Hindlimb muscle (tissue), 1 donor: ENCODE measurements at regions not wholly inside any gene's neighbourhood (a gene's known extent, or its start where the extent isn't known, plus 50 kb on each side); places are given as distances from the start of the nearest gene placed in this dataset.
"Not testable (repeated sequence)": the region's sequence is repeated elsewhere in the genome, so short reads cannot be mapped to it uniquely, and the experiment has no call there.

Experiments used
- DNase-seq: peaks from one replicate; pipeline ENCODE4 v3.0.0-alpha.2; 2013

DNA sequence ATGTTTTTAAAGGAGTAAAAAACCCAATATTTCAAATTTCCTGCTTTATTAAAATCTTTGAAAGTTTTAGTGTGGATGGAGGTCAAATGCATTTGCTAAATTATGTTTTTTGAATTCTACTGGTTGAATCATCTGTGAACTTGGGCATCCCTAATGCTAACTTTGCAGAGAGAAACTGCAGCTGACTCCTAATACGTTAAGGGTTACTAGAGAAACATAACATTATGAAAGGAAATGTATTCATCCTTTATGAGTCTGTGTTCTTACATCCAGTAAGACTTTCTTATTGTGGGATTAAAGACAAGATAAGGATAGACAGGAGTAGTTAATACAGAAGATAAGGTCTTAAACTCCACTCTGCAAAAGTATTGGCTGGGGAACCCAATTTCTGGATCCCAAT is 140.6 kb downstream of the FAM124B start:
- no peak for DNase-seq

DNA sequence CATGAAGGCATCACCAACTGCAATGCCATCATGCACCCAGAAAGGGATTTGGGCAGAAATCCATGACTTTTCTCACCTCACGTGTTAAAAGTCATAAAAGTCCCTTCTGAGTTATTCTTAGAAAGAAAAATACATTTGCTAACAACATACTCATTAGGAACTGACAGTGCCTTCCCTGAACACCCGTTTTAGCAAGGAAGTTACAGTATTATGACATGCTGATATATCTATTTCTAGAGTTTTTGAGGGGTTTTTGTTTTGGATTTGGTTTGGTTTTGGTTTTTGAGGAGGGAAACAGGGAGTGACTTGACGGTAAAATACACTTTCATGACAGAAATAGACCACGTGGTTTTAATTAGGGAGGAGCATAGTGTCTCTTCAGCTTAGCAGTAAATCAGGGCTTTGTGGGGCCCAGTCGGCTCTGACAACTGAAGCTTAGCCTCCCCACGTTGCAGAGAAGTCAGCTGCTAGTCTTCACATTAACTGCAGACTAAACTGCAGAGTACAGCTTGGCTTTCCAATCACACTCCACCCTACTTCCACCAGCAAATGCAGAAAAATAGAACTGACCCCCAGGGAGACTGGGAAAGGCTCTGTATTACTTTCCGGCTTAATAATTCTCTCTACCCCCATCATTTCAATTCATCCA is 141.4 kb downstream of the FAM124B start:
- peak; percentile 81 for DNase-seq

DNA sequence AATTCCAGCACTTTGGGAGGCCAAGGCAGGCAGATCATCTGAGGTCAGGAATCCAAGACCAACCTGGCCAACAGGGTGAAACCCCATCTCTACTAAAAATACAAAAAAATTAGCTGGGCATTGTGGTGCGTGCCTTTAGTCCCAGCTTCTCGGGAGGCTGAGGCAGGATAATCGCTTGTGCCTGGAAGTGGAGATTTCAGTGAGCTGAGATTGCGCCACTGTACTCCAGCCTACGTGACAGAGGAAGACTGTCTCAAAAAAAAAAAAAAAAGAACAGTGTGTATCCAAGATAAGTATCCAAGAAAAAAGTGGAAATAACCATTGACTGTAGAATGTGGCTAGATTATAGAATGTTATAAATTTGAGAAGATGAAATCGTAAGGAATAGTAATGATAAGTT is 142.1 kb downstream of the FAM124B start:
- no peak for DNase-seq

DNA sequence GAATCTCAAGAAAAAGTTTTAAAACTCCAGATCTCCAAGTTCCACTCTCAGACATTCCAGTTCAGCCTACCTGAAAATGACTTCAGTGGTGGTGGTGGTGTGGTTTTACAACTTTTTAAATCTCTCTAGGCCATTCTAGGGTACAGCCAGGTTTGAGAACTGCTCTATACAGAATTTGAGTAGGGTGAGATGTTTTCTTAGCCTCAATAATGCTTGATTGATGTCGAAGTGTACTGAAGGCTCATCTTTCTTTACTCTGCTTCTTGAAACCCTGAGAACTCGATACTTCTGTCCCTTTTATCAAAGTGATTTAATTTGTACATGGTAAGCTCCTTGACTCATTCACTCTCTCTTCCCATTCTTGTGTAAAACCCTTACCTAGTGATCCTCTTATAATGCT is 143.8 kb downstream of the FAM124B start:
- no peak for DNase-seq

DNA sequence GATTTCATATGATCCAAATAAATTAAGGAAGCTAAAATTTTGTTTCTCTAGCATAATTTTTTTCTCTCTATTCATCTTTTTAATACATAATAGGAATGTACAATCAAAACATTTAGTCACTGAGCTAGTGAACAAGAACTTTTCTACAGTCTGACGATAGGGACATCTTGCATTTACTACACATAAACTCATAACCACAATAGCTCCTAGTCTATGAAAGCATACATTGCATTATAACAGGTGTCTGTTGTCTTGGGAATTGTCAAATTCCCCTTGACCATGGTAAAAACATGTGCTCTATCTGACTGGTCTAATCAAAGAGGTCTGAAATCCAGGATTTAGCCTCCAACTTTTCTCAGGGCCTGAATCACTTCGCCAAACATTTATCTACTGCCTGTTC is 144.8 kb downstream of the FAM124B start:
- no peak for DNase-seq

DNA sequence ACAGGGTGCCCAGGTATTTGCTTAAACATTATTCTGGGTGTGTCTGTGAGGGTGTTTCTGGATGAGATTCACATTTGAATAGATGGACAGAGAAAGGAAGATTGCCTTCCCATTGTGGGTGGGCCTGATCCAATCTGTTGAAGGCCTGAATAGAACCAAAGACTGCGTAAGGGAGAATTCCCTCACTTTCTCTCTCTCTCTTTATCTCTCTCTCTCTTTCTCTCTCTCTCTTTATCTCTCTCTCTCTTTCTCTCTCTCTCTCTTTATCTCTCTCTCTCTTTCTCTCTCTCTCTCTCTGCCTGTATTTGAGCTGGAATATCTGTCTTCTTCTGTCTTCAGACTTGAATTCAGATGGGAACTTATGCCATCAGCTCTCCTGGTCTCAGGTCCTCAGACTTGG is 148.4 kb downstream of the FAM124B start:
- no peak for DNase-seq

DNA sequence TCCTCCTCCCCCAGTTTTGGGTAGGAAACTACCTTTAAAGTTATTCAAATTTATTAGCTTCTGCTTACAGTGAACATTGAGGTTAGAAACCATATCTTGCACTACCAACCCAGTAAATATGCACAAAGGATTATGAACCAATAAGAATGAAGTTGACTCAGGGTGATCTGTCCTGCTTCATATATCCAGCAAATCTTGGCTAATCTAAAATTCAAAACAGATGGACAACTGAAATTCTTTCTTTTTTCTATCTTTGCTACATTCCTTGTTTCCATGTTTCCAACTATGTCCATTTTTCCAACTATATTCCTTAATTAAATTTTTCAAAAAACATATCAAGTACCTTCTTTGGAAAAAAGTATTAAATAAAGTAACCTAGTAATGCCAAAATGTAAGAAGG is 149.3 kb downstream of the FAM124B start:
- no peak for DNase-seq

DNA sequence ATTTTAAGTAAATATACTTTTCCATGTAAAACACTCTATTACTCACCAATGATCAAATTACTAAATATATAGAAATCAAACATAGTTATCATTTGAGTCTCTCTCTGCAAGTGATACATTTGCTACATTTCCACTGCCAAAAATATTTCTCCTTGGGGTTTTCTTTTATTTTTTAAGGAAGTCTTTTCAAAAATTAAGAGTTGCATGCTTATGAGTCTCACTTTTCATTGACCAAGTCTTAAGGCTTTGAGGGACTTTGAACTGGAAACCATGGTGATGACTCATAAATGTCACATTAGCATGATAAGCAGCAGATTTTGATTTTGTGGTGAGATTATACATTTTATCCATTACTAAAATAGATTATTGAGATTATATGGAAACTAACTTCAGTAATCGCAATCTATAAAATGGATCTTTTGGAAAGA is 152.9 kb downstream of the FAM124B start:
- DNase-seq = no peak

DNA sequence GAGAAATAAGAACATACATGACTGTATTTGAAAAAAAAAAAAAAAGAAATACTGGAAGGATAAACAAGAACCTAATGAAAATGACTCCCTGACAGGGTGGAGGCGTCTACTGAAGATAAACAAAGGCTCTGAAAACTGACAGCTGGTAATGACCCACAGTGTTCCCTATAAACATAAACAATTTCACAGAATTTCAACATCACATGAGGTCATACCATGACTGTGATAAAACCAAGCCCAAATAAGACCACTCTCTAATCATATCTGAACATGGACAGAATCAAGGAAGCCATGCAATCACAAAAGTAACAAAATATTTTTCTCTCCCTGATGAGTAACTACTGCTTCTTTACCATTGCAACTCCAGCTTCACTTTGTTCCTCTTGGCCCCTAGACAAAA is 159.3 kb downstream of the FAM124B start:
- no peak for DNase-seq

DNA sequence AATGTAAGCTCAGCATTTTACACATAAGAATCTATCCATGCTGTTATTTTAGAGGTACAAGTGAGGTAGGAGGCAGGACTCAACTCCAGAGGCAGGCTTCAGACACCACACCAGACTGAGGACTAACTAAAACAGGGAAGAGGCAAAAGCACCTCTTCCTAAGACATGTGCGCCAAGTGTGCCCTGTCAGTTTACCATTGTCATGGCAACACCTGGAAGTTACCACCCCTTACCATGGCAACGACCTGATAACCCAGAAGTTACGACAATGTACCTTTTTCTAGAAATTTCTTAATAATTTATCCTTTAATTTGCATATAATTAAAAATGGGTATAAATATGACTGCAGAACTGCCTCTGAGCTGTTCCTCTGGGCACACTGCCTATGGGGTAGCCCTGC is 160.1 kb downstream of the FAM124B start:
- DNase-seq = no peak

DNA sequence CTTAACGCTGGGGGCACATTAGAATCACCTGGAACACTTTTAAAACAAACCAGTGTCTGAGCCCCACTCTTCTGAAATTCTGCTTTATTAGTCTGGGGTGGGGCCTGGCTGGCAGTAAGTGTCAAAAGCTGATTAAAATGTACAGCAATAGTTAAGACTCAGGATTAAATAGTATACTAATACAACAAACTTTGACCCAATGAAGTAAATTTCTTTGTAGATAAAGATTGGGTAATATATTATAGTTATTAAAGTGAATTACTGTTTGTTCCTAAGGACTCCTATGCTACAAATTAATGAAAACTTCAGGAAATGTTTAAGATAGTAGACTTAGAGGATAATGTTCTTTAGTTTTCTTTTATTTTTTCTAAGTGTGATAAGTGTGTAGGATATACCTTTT is 160.9 kb downstream of the FAM124B start:
- DNase-seq = no peak

DNA sequence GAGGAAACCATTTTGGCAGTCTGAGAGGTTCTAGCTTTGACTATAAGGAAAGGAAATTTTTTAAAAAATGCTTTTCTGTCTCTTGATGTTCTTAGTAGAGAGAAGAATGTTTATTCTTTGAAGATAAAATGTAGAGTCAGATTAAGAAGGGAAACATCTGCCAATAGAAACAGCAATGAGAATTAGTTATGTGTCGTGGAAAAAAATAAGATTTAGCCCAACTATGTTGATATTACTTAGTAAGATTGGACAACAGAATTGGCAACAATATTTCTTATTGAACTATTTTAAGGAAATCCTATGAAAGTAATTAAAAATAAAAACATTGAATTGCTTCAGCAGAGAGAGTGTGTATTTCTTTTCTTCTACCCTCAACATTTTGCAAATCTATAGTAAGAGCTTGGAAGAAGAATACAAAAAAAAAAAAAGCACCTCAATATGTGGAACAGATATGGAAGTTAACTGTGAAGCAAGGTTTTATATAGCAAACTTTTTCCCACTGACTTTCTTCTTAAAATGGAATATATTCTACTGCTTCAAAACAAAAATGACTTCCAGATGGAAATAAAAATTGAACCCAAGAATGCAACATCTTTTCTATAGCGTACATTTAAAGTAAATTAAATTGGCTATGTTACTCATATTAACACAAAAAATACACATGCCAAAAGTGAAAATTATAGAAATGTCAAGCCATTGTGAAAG is 177.9 kb downstream of the FAM124B start:
- DNase-seq = no peak

DNA sequence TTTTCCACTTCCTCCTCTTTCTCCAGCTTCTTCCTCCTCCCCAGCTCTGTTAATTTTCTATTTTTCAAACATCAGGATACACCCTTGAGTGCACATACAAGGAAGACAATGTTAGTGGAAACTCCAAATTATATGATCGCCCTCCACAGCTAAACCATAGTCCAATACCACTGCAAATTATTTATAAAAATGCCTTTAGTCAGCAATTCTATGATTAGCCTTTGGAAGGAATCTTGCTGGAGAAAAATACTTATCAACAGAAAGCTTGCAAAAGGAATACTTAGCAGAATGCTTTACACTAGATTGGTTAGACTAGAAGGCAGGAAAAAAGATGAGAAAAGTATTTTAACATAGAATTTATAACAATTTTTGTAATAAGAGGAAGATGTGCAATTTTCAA is 178.9 kb downstream of the FAM124B start:
- no peak for DNase-seq

DNA sequence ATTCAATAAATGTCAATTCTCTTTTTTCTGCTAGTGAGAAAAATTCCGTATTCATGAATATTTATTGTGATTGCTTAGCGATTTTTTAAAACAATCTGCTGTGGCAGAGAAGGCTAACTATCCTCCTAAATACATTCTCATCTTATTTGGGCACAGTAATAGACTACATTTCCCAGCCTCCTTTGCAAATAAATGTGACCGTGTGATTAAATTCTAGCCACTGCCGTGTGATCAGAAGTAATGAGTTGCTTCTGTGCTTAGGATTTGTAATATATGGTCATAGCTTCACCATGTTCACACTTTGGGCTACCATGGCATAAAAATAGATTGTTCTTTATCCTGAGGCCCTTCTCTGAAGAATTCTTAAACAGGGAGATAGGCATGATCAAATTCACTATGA is 179.6 kb downstream of the FAM124B start:
- DNase-seq = no peak

DNA sequence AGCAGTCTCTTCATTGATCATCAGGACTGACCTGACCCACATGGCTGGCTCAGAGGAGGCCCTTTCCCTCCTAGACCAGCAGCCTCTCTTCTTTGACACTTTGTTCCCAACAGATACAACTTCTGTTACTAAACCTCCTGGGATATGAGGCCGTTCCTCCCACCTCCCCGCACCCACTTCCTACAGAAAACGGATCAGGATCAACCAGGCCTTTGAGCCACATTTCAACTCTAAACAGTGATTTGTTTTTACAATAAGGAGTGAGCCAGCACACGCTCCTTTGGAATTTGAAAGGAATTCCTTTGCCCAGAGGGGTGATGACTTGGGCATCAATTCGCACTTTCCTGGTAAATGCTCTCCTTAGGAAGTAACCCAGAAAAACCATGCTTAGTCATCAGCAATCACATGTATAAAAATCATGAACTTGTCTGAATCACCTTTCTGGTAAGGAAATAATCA is 180.4 kb downstream of the FAM124B start:
- DNase-seq = no peak

DNA sequence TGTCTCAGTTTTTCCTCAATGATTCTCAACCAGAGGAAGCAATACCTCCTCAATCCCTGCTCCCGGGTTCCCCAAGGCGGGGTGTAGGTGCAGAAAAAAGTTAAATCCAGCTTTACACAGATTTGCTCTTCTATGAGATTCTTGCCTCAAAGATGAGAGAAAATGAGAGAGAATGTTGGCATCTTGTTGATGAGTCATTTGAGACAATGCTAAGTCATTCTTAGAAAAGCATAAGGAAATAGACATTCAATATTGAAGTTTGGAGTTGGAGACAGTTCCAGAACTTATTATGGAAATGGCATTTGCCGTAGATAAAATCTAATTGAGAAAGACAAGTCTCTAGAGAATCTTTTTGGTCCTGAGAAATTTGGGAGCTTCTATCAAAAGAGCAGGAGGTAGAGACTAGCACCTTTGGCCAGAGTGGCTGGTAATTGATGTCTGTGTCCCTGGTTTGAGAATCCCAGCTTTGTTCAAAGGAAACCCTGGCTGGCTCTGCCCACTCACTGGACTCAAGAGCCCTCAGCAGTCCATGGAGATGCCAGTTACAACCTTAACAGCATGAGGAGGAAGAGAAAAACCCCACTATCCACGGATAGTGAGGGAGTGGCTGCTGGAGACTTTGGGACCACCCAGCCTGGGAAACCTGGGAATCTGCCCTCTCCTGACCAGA is 181.2 kb downstream of the FAM124B start:
- no peak for DNase-seq

DNA sequence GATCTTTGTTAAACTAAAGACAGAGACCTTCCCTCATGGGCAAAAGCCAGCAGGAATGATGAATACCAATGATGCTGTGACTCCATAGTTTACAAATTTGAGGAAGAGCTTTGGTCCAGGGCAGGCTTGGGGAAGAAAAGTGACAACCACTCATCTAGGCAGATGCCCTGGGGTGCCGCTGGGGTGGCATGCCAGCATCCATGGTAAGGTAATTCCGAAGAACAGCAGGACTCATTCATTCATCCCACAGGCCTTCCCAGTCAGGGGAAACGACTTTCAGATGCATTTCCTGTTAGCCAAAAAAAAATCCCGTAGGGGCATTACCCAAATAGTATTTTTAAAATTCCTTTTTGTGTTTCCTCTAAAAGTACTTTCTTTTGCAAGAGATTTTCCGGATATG is 180.7 kb upstream of the SERPINE2 start:
- no peak for DNase-seq

DNA sequence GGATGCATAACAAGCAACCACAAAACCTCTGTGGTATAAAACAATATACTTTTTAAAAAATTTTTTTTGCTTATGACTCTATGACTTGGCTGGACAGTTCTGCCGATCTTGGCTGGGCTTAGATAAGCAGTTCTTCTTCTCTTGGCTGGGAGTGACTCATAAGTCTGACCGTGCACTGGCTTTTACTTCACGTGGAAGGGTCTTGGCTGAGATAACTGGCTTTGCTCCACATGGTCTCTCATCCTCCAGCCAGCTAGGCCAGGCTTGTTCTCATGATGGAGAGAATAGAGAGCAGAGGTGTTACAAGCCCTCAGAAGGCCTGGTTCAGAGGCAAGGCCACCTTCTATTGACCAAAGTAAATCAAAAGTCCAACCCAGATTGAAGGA is 178.9 kb upstream of the SERPINE2 start:
- DNase-seq = no peak

DNA sequence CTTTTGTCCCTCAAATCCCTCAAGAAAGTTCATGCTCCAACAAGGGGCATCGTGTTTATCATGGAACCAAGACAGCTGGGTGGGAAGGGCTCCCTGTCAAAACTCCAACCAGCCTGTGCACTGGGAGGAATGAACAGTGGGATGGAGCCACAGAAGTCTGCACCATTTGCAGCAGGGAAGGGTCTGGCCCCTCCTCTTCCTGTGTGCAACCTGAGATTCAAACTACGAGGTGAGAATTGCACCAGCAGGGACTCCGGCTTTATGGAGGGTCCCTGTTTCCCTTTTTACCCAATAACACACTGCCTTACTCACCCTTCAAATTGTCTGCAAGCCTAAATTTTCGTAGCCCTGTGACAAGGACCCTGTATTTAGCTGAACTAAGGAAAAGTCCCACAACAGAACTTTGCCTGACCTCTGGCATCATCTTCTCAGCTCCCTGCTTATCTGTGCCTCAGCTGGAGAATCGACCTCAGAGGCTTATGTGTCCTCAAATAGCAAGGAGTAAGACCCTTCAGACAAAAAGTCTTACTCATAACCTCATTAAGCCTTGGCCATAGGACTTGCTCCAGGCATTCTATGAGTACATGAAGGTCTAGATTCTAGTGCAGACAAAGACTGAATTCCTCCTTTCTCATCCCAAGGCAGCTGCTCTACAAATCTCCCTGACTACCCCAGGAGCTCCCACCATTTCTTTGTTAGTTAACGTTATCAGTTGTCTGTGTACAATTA is 178.3 kb upstream of the SERPINE2 start:
- no peak for DNase-seq

DNA sequence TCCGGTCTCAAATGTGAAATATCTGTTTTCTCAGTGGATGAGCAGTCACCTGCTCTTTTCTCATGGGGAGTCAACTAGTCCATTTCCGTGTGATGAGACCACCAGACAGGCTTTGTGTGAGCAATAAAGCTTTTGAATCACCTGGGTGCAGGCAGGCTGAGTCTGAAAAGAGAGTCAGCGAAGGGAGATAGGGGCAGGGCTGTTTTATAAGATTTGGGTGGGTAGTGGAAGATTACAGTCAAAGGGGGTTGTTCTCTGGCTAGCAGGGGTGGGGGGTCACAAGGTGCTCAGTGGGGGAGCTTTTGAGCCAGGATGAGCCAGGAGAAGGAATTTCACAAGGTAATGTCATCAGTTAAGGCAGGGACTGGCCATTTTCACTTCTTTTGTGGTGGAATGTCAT is 176.5 kb upstream of the SERPINE2 start:
- DNase-seq = not testable (repeated sequence)

DNA sequence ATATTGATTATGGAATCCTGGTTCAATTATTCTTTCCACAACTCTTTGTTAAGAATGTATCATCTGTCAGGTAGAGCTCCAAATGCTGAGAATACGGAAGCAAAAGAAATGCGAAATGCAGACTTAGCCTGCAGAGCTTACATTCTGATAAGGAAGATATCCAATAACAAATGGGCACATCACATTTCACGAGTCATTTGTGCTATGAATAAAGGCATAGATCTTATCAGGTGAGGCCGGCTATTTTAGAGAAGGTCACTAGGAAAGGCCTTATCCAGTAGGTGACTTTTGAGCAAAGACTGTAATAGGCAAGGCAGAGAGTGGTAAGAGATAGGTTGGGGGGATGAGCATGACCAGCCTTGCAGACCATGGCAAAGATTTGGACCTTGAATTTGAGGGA is 174.3 kb upstream of the SERPINE2 start:
- no peak for DNase-seq

DNA sequence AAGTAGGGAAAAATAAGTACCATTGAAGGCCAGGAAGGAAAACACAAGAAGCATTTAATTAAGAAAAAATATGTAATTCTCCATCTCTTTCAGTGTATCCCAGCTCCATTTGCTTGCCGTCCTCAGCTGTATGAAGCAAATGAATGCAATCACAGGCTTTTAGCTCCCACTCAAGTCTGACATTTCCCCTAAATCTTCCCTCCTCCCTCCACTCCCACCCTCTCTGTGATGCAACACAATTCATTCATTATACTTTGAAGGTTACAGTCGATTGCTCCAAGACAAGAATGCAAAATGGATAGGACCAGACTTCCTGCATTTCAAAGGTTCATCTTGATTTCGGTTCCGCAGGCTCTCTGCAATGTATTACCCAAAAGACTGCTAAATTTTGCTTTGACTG is 172.7 kb upstream of the SERPINE2 start:
- DNase-seq = no peak

DNA sequence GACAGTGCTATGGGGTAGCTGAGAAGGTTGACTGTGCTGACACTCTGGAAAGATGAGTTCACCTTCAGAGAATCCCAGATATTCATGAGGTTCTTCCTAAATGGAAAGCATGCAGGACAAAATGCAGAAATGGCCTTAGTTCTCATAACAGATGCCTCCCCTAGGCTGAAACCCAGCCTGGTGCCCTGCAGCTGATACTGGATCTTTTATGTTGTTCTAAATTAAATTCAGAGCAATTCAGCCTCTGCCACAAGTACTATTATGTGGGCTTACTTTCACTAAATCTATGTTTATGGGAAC is 172.0 kb upstream of the SERPINE2 start:
- no peak for DNase-seq
